GM23338 (cell line): ENCODE measurements at regions not wholly inside any gene's neighbourhood (a gene's known extent, or its start where the extent isn't known, plus 50 kb on each side); places are given as distances from the start of the nearest gene placed in this dataset.

Experiments
- ATAC-seq: fragments of 200-7000 bp; cut with Tn5 transposase; 3 replicates; pipeline ENCODE4 v1.9.1; 2020
- DNase-seq: peaks from one replicate; pipeline ENCODE4 v3.0.0-alpha.2; 2015; ENCODE audit warnings: low spot score
- H2AFZ ChIP-seq: fragments of 200-600 bp; sonication (generic); 2 replicates; pipeline ENCODE4 v1.8.0; 2016; ENCODE audit warnings: antibody characterized with exemption, mild to moderate bottlenecking, moderate library complexity
- H3F3A ChIP-seq: fragments of 200-600 bp; sonication (generic); replicated peaks from 2 replicates; pipeline ENCODE4 v1.8.0; 2017; ENCODE audit warnings: antibody characterized with exemption, mixed run types, low read depth
- H3K27ac ChIP-seq: fragments of 200-600 bp; sonication (generic); 2 replicates; pipeline ENCODE4 v1.6.1; 2016; ENCODE audit warnings: low read depth
- H3K27me3 ChIP-seq: fragments of 200-600 bp; sonication (generic); 2 replicates; pipeline ENCODE4 v1.8.0; 2016; ENCODE audit warnings: mild to moderate bottlenecking, mixed run types, moderate library complexity; ENCODE audit not compliant: insufficient read depth
- H3K36me3 ChIP-seq: fragments of 200-600 bp; sonication (generic); 2 replicates; pipeline ENCODE4 v1.8.0; 2016; ENCODE audit warnings: mild to moderate bottlenecking; ENCODE audit not compliant: insufficient read depth
- H3K4me1 ChIP-seq: fragments of 200-600 bp; sonication (generic); 2 replicates; pipeline ENCODE4 v1.8.0; 2016; ENCODE audit warnings: mild to moderate bottlenecking, moderate library complexity; ENCODE audit not compliant: insufficient read depth
- H3K4me2 ChIP-seq: fragments of 200-600 bp; sonication (generic); 2 replicates; pipeline ENCODE4 v1.7.1; 2017; ENCODE audit warnings: mixed run types
- H3K4me3 ChIP-seq: fragments of 200-600 bp; sonication (generic); 2 replicates; pipeline ENCODE4 v1.6.1; 2016; ENCODE audit warnings: mixed run types
- H3K79me2 ChIP-seq: fragments of 200-600 bp; sonication (generic); replicated peaks from 2 replicates; pipeline ENCODE4 v1.8.0; 2017; ENCODE audit warnings: mild to moderate bottlenecking; ENCODE audit not compliant: insufficient read depth
- H3K9me2 ChIP-seq: fragments of 200-600 bp; sonication (generic); 2 replicates; pipeline ENCODE4 v1.8.0; 2017; ENCODE audit not compliant: insufficient read depth
- H4K20me1 ChIP-seq: fragments of 200-600 bp; sonication (generic); replicated peaks from 2 replicates; pipeline ENCODE4 v1.8.0; 2017; ENCODE audit warnings: mild to moderate bottlenecking; ENCODE audit not compliant: insufficient read depth
- H3K27ac Mint-ChIP-seq: 2 replicates; pipeline ENCODE4 v1.8.0; 2020; ENCODE audit warnings: inconsistent platforms, mild to moderate bottlenecking, moderate library complexity, mixed read lengths
- H3K27me3 Mint-ChIP-seq: 3 replicates; pipeline ENCODE4 v1.8.0; 2022; ENCODE audit warnings: low read depth, mild to moderate bottlenecking, moderate library complexity, mixed read lengths, inconsistent platforms; ENCODE audit not compliant: insufficient read depth, poor library complexity
- H3K36me3 Mint-ChIP-seq: 3 replicates; pipeline ENCODE4 v1.8.0; 2021; ENCODE audit warnings: low read depth, mild to moderate bottlenecking, inconsistent platforms, moderate library complexity, mixed read lengths
- H3K4me1 Mint-ChIP-seq: 3 replicates; pipeline ENCODE4 v1.8.0; 2020; ENCODE audit warnings: mild to moderate bottlenecking, inconsistent platforms, mixed read lengths
- H3K4me3 Mint-ChIP-seq: 3 replicates; pipeline ENCODE4 v1.8.0; 2021; ENCODE audit warnings: moderate library complexity, mild to moderate bottlenecking, inconsistent platforms, mixed read lengths
- H3K9me3 Mint-ChIP-seq: 3 replicates; pipeline ENCODE4 v1.8.0; 2020; ENCODE audit warnings: moderate library complexity, mild to moderate bottlenecking, inconsistent platforms, mixed read lengths
- CREB1 ChIP-seq: fragments of 250-450 bp; sonication (Bioruptor Pico); IDR thresholded peaks from 2 replicates; pipeline ENCODE4 v1.5.0; 2020; ENCODE audit warnings: low read depth, mild to moderate bottlenecking, moderate library complexity
- ETS1 ChIP-seq: IDR thresholded peaks from 2 replicates; pipeline ENCODE4 v1.6.1; 2016; ENCODE audit warnings: antibody characterized with exemption
- EZH2 ChIP-seq: fragments of 200-600 bp; sonication (generic); IDR thresholded peaks from one replicate; pipeline ENCODE4 v1.8.0; 2017; ENCODE audit warnings: antibody characterized with exemption, mild to moderate bottlenecking, low read depth; ENCODE audit not compliant: unreplicated experiment
- JUNB ChIP-seq: IDR thresholded peaks from one replicate; pipeline ENCODE4 v1.6.1; 2016; ENCODE audit warnings: antibody characterized with exemption; ENCODE audit not compliant: unreplicated experiment
- REST ChIP-seq: IDR thresholded peaks from one replicate; pipeline ENCODE4 v1.6.1; 2018; ENCODE audit warnings: antibody characterized with exemption; ENCODE audit not compliant: unreplicated experiment
- STAT1 ChIP-seq: IDR thresholded peaks from one replicate; pipeline ENCODE4 v1.6.1; 2016; ENCODE audit warnings: antibody characterized with exemption; ENCODE audit not compliant: unreplicated experiment
- ZNF462 ChIP-seq: fragments of 250-450 bp; sonication (Bioruptor Pico); IDR thresholded peaks from 2 replicates; pipeline ENCODE4 v1.5.0; 2020; ENCODE audit warnings: mild to moderate bottlenecking, moderate library complexity

GRCh38 chr12:113702276-113702675, 230.6 kb upstream of the LHX5 start:
- Histone ChIP-seq H3K4me1 (peaks cover 19% of the 10 kb centered on the region), H3K9me2 (no peaks in the 10 kb centered on the region), H3K4me2 (no peak overlapping the region)

More at GRCh38 chr12:113702276-113702675, 230.6 kb upstream of the LHX5 start:
- Histone ChIP-seq H3K4me3 (no peak overlapping the region), H3K27me3 (no peaks in the 10 kb centered on the region), H3K79me2 (no peaks in the 10 kb centered on the region), H3K27ac (no peak overlapping the region), H2AFZ (no peak overlapping the region), H4K20me1 (no peaks in the 10 kb centered on the region), H3K36me3 (no peaks in the 10 kb centered on the region), H3F3A (no peaks in the 10 kb centered on the region; the same call in 1 of the 2 replicates)
- H3K4me3 Mint-ChIP-seq, result no peak overlapping the region
- ATAC-seq, result no peak
- peaks cover 19% of the 10 kb centered on the region for H3K4me1 Mint-ChIP-seq
- no peak for DNase-seq
- no peak overlapping the region for H3K27ac Mint-ChIP-seq
- no peak for TF ChIP-seq REST
- no peak for TF ChIP-seq ETS1
- no peak for TF ChIP-seq JUNB
- no peak for TF ChIP-seq CREB1 (CRISPR knock-in tag)
- no peak for TF ChIP-seq EZH2
- no peak for TF ChIP-seq ZNF462 (CRISPR knock-in tag)
- no peak for TF ChIP-seq STAT1
- peaks cover 3% of the 10 kb centered on the region for H3K27me3 Mint-ChIP-seq
- no peaks in the 10 kb centered on the region for H3K36me3 Mint-ChIP-seq
- H3K9me3 Mint-ChIP-seq, result no peaks in the 10 kb centered on the region
